Thyroid gland (tissue), 4 donors: ENCODE measurements at regions not wholly inside any gene's neighbourhood (a gene's known extent, or its start where the extent isn't known, plus 50 kb on each side); places are given as distances from the start of the nearest gene placed in this dataset.

Source experiments
- DNase-seq, 2 donors: peaks; one replicate each; pipeline ENCODE4 v3.0.0-alpha.2; 2019
- H3K27ac ChIP-seq, 3 donors: fragments of 200-600 bp; sonication (generic); 1 replicate in 2 of 3; 2 replicates in 1 of 3; pipeline ENCODE4 v1.5.1; 2016 to 2019; ENCODE audit warnings: mild to moderate bottlenecking in 1 of 3, moderate library complexity in 1 of 3
- H3K27me3 ChIP-seq: fragments of 200-600 bp; sonication (generic); one replicate; pipeline ENCODE4 v1.5.1; 2019
- H3K36me3 ChIP-seq, 2 donors: fragments of 200-600 bp; sonication (generic); one replicate each; pipeline ENCODE4 v1.5.1; 2016 to 2019
- H3K4me1 ChIP-seq, 2 donors: fragments of 200-600 bp; sonication (generic); one replicate each; pipeline ENCODE4 v1.5.1; 2017 to 2019
- H3K4me3 ChIP-seq, 3 donors: fragments of 200-600 bp; sonication (generic); replicated peaks in 1 of 3; 1 replicate in 2 of 3; 2 replicates in 1 of 3; pipeline ENCODE4 v1.5.1; 2016; ENCODE audit warnings: mild to moderate bottlenecking in 1 of 3
- H3K9me3 ChIP-seq: fragments of 200-600 bp; sonication (generic); one replicate; pipeline ENCODE4 v1.5.1; 2017
- CTCF ChIP-seq, 6 experiments: fragments of 200-600 bp in 3 of 6; fragments of 450-650 bp in 3 of 6; sonication (generic) in 3 of 6; IDR thresholded peaks; one replicate each; pipeline ENCODE4 v1.5.1; 2016 to 2019; ENCODE audit warnings: antibody characterized with exemption in 6 of 6, mild to moderate bottlenecking in 2 of 6, inconsistent platforms in 1 of 6, moderate library complexity in 1 of 6
- POLR2A ChIP-seq, 2 donors: fragments of 450-650 bp; IDR thresholded peaks; one replicate each; pipeline ENCODE4 v1.6.1; 2017; ENCODE audit warnings: antibody characterized with exemption in 2 of 2, mild to moderate bottlenecking in 2 of 2, moderate library complexity in 1 of 2
- WGBS, 2 donors: methylation state at CpG; one replicate each; pipeline ENCODE4 v1.1.5; 2017; 5-methylcytosine and 5-hydroxymethylcytosine counted together
- intact Hi-C: fragments of 100-400 bp; cut with DNase I; formaldehyde crosslinking; loops from one replicate; pipeline ENCODE4 v1.15.1; 2023

GRCh38 chr11:92838759-92839310, 130.6 kb upstream of the MTNR1B start:
- H3K4me3 ChIP-seq, result no peak overlapping the region
- H3K27ac ChIP-seq, result no peak overlapping the region
- DNase-seq, result no peak
- H3K9me3 ChIP-seq, result no peaks in the 10 kb centered on the region
- no peaks in the 10 kb centered on the region for H3K4me1 ChIP-seq
- WGBS, 2 donors, result 84 to 86% methylated on average over 5 of the region's 5 CpGs
- TF ChIP-seq CTCF (IDR thresholded peaks at IDR 0.05) (no peak), POLR2A (IDR thresholded peaks at IDR 0.05) (no peak)
- intact Hi-C loops, result no loop called here
- H3K36me3 ChIP-seq, result no peaks in the 10 kb centered on the region
- H3K27me3 ChIP-seq, result no peaks in the 10 kb centered on the region

GRCh38 chr11:92839450-92839849, 130.0 kb upstream of the MTNR1B start:
- Histone ChIP-seq H3K4me1 (no peaks in the 10 kb centered on the region), H3K9me3 (no peaks in the 10 kb centered on the region), H3K27ac (no peak overlapping the region), H3K27me3 (no peaks in the 10 kb centered on the region), H3K36me3 (no peaks in the 10 kb centered on the region), H3K4me3 (no peak overlapping the region)
- intact Hi-C loops, result no loop called here
- WGBS, 2 donors, result 79 to 85% methylated on average over 5 of the region's 5 CpGs
- no peak for DNase-seq
- TF ChIP-seq CTCF (IDR thresholded peaks at IDR 0.05), result no peak
- no peak for TF ChIP-seq POLR2A (IDR thresholded peaks at IDR 0.05)

GRCh38 chr11:92841719-92842118, 127.7 kb upstream of the MTNR1B start:
- H3K4me3 ChIP-seq, result no peak overlapping the region
- no peaks in the 10 kb centered on the region for H3K4me1 ChIP-seq
- intact Hi-C loops, result no loop called here
- H3K27ac ChIP-seq, result no peak overlapping the region
- no peaks in the 10 kb centered on the region for H3K27me3 ChIP-seq
- whole genome bisulfite sequencing, 2 donors, result 92 to 96% methylated on average over 1 of the region's 1 CpG
- TF ChIP-seq CTCF (IDR thresholded peaks at IDR 0.05) (no peak), POLR2A (IDR thresholded peaks at IDR 0.05) (no peak)
- no peak for DNase-seq
- H3K36me3 ChIP-seq, result no peaks in the 10 kb centered on the region
- H3K9me3 ChIP-seq, result no peaks in the 10 kb centered on the region

GRCh38 chr11:92843455-92843854, 126.0 kb upstream of the MTNR1B start:
- Histone ChIP-seq H3K36me3 (no peaks in the 10 kb centered on the region), H3K9me3 (no peaks in the 10 kb centered on the region), H3K27ac (no peak overlapping the region), H3K4me3 (no peak overlapping the region), H3K27me3 (no peaks in the 10 kb centered on the region), H3K4me1 (no peaks in the 10 kb centered on the region)
- 80 to 82% methylated on average over 4 of the region's 4 CpGs for WGBS, 2 donors
- intact Hi-C loops, result no loop called here
- no peak for DNase-seq
- no peak for TF ChIP-seq CTCF (IDR thresholded peaks at IDR 0.05)
- TF ChIP-seq POLR2A (IDR thresholded peaks at IDR 0.05), result no peak

- Histone ChIP-seq H3K27me3 (no peaks in the 10 kb centered on the region), H3K9me3 (no peaks in the 10 kb centered on the region), H3K4me3 (no peak overlapping the region), H3K4me1 (no peaks in the 10 kb centered on the region), H3K27ac (no peak overlapping the region), H3K36me3 (no peaks in the 10 kb centered on the region)
- 94 to 98% methylated on average over 13 of the region's 13 CpGs for WGBS, 2 donors
- intact Hi-C loops, result no loop called here
- TF ChIP-seq POLR2A (IDR thresholded peaks at IDR 0.05) (no peak), CTCF (IDR thresholded peaks at IDR 0.05) (no peak)
- DNase-seq, result no peak
Observed at GRCh38 chr11:92844197-92844596, 125.3 kb upstream of the MTNR1B start.
